ENCODE measurements at regions not wholly inside any gene's neighbourhood (a gene's known extent, or its start where the extent isn't known, plus 50 kb on each side); places are given as distances from the start of the nearest gene placed in this dataset.
"Not testable (repeated sequence)": the region's sequence is repeated elsewhere in the genome, so short reads cannot be mapped to it uniquely, and the experiment has no call there.

DNA sequence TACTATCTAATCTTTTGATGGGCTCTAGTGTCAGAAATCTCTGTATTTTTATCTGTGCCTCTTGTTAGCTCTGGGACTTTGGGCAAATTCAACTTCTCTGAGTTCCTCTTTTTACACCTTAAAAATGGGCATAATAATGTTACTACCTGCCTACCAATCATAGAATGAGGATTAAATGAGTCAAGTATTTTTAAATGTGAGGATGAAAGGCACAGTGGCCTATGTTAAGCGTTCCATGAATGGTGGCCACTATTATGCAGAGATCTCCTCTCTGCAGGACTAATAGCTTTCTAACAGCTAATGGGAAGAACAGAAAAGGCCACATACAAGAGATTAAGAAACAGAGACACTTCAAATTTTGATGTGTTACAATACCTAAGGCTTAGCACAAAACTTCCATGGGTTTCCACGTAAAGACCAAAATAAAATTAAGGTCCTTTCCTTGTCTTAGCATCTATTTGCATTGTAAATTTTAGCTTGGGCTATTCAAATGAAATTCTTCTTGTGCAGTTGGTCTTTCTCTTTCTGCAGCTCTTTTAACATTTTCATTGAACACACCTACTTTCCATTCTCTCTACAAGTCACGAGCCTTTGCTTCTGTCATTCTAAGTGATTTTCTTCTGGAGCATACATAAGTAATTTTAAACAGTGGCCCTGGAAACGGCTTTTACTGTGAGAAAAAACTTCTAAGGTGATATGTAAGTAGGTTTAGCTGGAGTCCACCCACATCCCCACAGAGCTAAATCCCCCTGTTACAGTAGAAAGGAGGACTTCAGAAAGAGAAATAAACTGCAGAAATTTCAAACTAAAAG, 117.9 kb upstream of the MED14 start:
- no peak for DNase-seq (ENCODE audit: low read depth)

GRCh38 chrX:40853816-40854123, 118.4 kb upstream of the MED14 start:
- DNase-seq (ENCODE audit: low read depth), result no peak

DNA sequence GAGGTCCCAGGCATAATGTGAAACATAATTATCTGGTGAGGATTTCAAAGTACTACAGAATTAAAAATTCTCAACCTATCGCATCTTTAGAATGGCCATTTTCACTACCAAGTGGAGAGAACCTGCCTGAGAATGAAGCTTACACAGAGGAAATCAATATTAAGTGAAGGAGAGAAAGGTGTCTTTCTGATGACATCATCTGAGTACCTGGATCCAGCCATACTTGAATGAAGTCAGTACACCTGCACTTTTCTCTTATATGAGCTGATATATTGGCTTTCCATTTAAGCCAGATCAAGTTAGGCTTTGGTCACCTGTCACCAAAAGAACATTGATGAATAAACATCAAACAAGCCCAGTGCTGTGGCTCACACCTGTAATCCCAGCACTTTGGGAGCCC, 118.9 kb upstream of the MED14 start:
- no peak for DNase-seq (ENCODE audit: low read depth)

DNA sequence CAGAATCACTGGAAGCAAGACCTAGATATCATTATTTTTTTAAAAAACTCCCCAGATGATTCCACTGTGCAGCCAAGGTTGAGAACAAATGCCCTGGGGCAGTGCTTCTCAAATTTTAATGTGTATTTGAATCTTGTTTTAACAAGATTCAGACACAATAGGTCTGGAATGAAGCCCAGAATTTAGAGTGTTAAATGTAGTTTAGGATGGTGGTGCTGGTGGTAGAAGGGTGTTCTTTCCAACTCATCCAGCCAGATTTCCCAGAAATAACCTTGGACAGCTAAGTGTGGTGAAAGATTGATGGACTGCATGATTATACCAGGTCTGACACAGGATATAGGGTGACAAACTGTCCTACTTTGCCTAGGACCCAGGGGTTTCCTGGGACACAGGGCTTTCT, 120.1 kb upstream of the MED14 start:
- DNase-seq (ENCODE audit: low read depth), result no peak

- DNase-seq (ENCODE audit: low read depth), result no peak
Observed at GRCh38 chrX:40855932-40856515, 120.7 kb upstream of the MED14 start.

DNA sequence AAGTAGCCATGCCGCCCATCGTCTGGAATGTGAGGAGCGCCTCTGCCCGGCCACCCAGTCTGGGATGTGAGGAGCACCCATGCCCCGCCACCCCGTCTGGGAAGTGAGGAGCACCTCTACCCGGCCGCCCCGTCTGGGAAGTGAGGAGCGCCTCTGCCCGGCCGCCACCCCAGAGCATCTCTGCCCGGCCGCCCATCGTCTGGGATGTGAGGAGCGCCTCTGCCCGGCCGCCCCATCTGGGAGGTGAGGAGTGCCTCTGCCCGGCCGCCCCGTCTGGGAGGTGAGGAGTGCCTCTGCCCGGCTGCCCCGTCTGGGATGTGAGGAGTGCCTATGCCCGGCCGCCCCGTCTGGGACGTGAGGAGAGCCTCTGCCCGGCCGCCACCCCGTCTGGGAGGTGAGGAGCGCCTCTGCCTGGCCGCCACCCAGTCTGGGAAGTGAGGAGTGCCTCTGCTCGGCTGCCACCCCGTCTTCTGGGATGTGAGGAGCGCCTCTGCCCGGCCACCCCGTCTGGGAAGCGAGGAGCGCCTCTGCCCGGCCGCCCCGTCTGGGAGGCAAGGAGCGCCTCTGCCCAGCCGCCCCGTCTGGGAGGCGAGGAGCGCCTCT, 126.7 kb upstream of the MED14 start:
- not testable (repeated sequence) for DNase-seq (ENCODE audit: low read depth)

GRCh38 chrX:40863260-40863659, 127.9 kb upstream of the MED14 start:
- not testable (repeated sequence) for DNase-seq (ENCODE audit: low read depth)

- DNase-seq (ENCODE audit: low read depth), result no peak
Observed at GRCh38 chrX:40863671-40864070, 128.3 kb upstream of the MED14 start.

GRCh38 chrX:40864972-40865371, 129.6 kb upstream of the MED14 start:
- DNase-seq (ENCODE audit: low read depth), result peak; percentile 50

GRCh38 chrX:40866893-40867292, 131.6 kb upstream of the MED14 start:
- peak; percentile 32 for DNase-seq (ENCODE audit: low read depth)

GRCh38 chrX:40867352-40867751, 132.0 kb upstream of the MED14 start:
- DNase-seq (ENCODE audit: low read depth), result no peak

DNA sequence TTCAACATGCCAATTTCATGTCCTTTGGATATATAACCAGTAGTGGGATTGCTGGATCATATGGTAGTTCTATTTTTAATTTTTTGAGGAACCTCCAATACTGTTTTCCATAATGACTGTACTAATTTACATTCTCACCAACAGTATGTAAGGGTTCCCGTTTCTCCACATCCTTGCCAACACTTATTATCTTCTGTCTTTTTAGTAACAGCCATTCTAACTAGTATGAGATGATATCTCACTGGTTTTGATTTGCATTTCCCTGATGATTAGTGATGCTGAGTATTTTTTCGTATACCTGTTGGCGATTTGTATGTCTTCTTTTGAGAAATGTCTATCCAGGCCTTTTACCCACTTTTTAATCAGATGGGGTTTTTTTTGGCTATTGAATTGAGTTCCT, 133.5 kb upstream of the MED14 start:
- DNase-seq (ENCODE audit: low read depth), result no peak

GRCh38 chrX:40870982-40871381, 135.6 kb upstream of the MED14 start:
- not testable (repeated sequence) for DNase-seq (ENCODE audit: low read depth)

DNA sequence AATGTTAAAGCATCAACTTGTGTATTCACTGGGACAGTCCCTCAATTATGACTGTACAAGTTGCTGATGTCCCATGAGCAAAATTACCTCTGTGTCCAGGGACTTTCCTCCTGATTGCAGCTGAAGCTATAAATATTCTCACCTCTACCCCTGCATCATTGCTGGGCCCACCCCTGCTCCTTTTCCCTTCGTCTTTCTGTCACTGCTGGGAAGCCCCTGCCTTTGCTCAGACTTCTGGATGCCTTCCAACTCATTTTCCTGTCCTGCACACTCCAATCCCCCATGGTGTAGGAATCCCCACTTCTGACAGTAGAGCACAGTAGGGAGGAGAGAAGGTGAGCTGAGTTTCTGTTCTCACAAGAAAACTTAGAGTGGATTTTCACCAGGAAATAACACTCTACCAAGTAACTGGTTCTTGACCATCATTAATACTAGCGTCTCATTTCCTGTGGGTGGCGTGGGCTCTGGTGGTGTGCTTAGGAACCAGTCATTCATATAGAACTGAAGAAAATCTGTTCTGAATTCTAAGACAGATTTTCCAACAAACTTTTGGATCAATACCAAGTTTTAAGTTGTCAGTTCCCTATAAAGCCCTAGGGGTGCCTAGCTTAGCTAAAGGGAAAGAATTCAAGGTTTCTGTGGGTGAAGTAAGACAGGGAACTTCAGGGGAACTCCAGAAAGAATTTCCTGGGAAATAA, 136.2 kb upstream of the MED14 start:
- DNase-seq (ENCODE audit: low read depth), result no peak

- no peak for DNase-seq (ENCODE audit: low read depth)
Observed at GRCh38 chrX:40872351-40872750, 137.0 kb upstream of the MED14 start.

DNA sequence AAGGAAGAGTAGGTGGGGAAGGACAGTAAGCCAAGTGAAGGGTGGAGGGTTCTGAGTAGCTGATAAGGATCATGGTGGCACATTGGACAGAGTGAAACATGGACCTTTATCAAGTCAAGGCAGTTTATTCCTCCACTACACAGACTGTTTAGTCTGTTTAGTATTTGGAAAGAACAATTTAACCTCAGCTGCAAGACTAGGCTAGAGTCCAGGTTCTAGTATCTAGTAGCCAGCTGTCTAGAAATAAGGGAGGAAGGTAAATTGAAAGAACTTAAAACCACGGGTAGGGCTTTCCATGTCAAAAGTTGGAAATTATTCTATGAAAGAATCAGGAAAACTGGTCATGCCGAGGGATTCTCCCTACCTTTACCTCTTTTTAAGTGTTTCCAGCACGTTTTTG, 140.1 kb upstream of the MED14 start:
- DNase-seq (ENCODE audit: low read depth), result no peak

GRCh38 chrX:40877887-40878286, 142.5 kb upstream of the MED14 start:
- no peak for DNase-seq (ENCODE audit: low read depth)

DNA sequence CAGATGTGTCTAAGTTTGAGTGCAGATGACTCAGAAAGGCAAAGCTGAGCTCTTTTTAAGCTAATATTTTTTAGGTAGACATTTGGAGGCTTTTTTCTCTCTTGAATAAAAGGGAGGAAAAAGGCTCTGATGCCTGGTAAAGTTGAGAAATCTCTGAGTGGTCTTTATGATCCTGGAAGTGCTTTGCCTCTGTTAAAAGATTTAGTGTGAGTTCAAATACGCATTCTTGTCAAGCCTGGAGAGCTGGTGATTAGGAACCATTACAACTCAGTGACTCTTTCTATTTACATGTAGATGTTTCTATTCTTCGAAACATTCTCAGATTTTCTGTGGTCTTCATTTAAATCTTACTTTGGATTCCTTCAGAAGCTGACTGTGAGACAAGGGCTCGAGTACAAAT, 143.4 kb upstream of the MED14 start:
- DNase-seq (ENCODE audit: low read depth), result no peak

- DNase-seq (ENCODE audit: low read depth), result not testable (repeated sequence)
Observed at GRCh38 chrX:40879172-40879571, 143.8 kb upstream of the MED14 start.

DNA sequence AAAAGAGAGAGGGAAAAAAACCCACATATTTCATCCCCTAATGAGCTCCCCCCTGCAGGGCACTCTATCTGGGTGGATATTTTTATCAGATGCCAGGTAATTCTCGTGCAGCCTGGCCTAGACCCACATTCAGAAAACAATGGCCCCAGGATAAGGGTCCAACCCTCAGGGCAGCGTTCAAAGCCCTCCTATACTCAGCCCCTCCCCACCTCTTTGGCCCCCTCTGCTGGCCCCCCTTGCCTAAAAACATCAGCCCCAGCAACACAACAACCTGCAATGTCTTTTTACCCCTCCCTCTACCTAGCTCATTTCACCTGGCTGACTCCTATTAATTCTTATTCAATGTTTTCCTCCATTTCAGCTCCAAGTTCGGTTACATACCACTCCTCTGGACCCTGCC, 145.4 kb upstream of the MED14 start:
- DNase-seq (ENCODE audit: low read depth), result no peak

DNA sequence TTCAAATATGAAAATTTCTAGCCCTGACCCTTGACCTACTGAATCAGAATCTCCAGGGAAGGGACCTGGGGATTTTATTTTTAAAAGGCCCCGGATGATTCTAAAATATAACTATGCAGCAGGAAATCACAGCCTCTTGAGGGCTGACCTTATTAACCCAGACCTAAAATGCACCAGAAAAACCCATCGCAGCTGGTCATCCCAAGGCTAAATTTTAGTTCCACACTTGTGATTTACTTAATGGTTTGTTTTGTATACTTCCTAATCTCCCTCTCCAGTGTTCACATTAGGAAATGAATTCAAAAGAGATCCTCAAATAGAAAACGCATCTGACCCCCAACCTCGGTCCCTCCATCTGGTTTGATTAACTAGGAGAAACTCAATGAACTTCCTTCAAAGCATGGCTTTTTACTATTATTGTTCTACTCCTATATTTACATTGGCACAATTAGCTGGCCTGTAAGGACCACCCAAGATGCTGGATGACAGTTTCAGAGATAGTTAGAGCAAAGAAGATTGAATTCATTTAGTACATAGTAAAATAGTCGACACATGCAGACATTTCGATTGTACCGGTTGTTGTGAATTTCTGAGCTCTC, 147.8 kb upstream of the MED14 start:
- no peak for DNase-seq (ENCODE audit: low read depth)

DNA sequence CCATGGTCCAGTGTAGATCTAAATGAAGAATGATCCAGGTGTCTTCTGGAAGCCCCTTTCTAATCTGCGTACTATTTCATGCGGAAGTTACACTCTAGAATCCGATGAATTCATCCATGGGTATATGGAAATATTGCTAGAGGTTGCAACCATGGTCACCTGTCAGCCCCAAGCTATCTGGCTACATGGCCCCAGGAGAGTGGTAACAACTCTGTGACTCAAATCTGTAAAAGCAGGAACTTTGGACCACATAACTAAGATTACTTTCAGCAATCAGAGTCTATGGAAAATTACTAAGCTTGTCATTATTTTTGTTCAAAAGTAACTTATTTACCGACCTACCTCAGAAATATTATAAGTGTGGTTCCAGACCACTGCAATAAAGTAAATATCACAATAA, 150.6 kb upstream of the MED14 start:
- no peak for DNase-seq (ENCODE audit: low read depth)

DNA sequence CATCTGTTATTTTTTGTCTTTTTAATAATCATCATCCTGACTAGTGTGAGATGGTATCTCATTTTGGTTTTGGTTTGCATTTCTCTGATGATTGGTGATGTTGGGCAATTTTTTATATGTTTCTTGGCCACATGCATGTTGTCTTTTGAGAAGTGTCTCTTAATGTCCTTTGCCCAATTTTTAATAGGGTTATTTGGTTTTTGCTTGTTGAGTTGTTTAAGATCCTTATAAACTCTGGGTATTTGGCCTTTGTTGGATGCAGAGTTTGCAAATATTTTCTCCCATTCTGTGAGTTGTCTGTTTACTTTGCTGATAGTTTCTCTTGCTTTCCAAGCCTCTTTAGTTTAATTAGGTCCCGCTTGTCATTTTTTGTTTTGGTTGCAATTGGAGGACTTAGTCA, 152.1 kb upstream of the MED14 start:
- DNase-seq (ENCODE audit: low read depth), result no peak
